ENCODE measurements at regions not wholly inside any gene's neighbourhood (a gene's known extent, or its start where the extent isn't known, plus 50 kb on each side); places are given as distances from the start of the nearest gene placed in this dataset.

- Histone ChIP-seq H2AFZ (ENCODE audit: low read length) (no peak overlapping the region), H3K4me3 (ENCODE audit: low read depth, low read length, poor library complexity, severe bottlenecking) (no peak overlapping the region), H3F3A (ENCODE audit: insufficient read depth, low read length) (no peaks in the 10 kb centered on the region), H3K27me3 (ENCODE audit: insufficient read depth, low read length) (no peaks in the 10 kb centered on the region), H3K27ac (ENCODE audit: low read depth, low read length, poor library complexity, severe bottlenecking) (no peak overlapping the region), H3K4me2 (ENCODE audit: low read length) (no peak overlapping the region), H3K36me3 (ENCODE audit: insufficient read depth, low read length) (no peaks in the 10 kb centered on the region), H3K9me3 (ENCODE audit: low read length) (no peaks in the 10 kb centered on the region), H3K9ac (ENCODE audit: low read length) (no peak overlapping the region), H4K20me1 (ENCODE audit: insufficient read depth, low read length) (no peaks in the 10 kb centered on the region), H3K4me1 (ENCODE audit: insufficient read depth, low read length, severe bottlenecking) (no peaks in the 10 kb centered on the region), H3K79me2 (ENCODE audit: insufficient read depth, low read length) (no peaks in the 10 kb centered on the region), H3K9me2 (ENCODE audit: low read depth, low read length) (no peaks in the 10 kb centered on the region)
- no peak for TF ChIP-seq CTCF (IDR thresholded peaks at IDR 0.05; ENCODE audit: low read length)
- no peak for TF ChIP-seq EZH2 (IDR thresholded peaks at IDR 0.05; ENCODE audit: borderline replicate concordance, low read length)
These were observed 812.7 kb downstream of the CDY2B start for GRCh38 chrY:17067307-17067706.

GRCh38 chrY:17053041-17053440 lies 827.0 kb downstream of the CDY2B start:
- H3K27ac ChIP-seq (ENCODE audit: low read depth, low read length, poor library complexity, severe bottlenecking), result no peak overlapping the region
- H3K4me2 ChIP-seq (ENCODE audit: low read length), result no peak overlapping the region
- no peaks in the 10 kb centered on the region for H3K36me3 ChIP-seq (ENCODE audit: insufficient read depth, low read length)
- TF ChIP-seq CTCF (IDR thresholded peaks at IDR 0.05; ENCODE audit: low read length) (no peak), EZH2 (IDR thresholded peaks at IDR 0.05; ENCODE audit: borderline replicate concordance, low read length) (no peak)
- H2AFZ ChIP-seq (ENCODE audit: low read length), result no peak overlapping the region
- H3K4me3 ChIP-seq (ENCODE audit: low read depth, low read length, poor library complexity, severe bottlenecking), result no peak overlapping the region
- no peak overlapping the region for H3K9ac ChIP-seq (ENCODE audit: low read length)
- H3F3A ChIP-seq (ENCODE audit: insufficient read depth, low read length), result no peaks in the 10 kb centered on the region
- no peaks in the 10 kb centered on the region for H3K79me2 ChIP-seq (ENCODE audit: insufficient read depth, low read length)
- no peaks in the 10 kb centered on the region for H4K20me1 ChIP-seq (ENCODE audit: insufficient read depth, low read length)
- H3K9me3 ChIP-seq (ENCODE audit: low read length), result no peaks in the 10 kb centered on the region
- no peaks in the 10 kb centered on the region for H3K27me3 ChIP-seq (ENCODE audit: insufficient read depth, low read length)
- no peaks in the 10 kb centered on the region for H3K9me2 ChIP-seq (ENCODE audit: low read depth, low read length)
- no peaks in the 10 kb centered on the region for H3K4me1 ChIP-seq (ENCODE audit: insufficient read depth, low read length, severe bottlenecking)

- Histone ChIP-seq H3K9me3 (ENCODE audit: low read length) (no peaks in the 10 kb centered on the region), H3K4me3 (ENCODE audit: low read depth, low read length, poor library complexity, severe bottlenecking) (no peak overlapping the region), H3F3A (ENCODE audit: insufficient read depth, low read length) (no peaks in the 10 kb centered on the region), H3K4me1 (ENCODE audit: insufficient read depth, low read length, severe bottlenecking) (no peaks in the 10 kb centered on the region), H3K27ac (ENCODE audit: low read depth, low read length, poor library complexity, severe bottlenecking) (no peak overlapping the region), H3K27me3 (ENCODE audit: insufficient read depth, low read length) (no peaks in the 10 kb centered on the region), H2AFZ (ENCODE audit: low read length) (no peak overlapping the region), H3K4me2 (ENCODE audit: low read length) (no peak overlapping the region), H4K20me1 (ENCODE audit: insufficient read depth, low read length) (no peaks in the 10 kb centered on the region), H3K36me3 (ENCODE audit: insufficient read depth, low read length) (no peaks in the 10 kb centered on the region), H3K9ac (ENCODE audit: low read length) (no peak overlapping the region), H3K79me2 (ENCODE audit: insufficient read depth, low read length) (no peaks in the 10 kb centered on the region), H3K9me2 (ENCODE audit: low read depth, low read length) (no peaks in the 10 kb centered on the region)
- TF ChIP-seq EZH2 (IDR thresholded peaks at IDR 0.05; ENCODE audit: borderline replicate concordance, low read length), result no peak
- TF ChIP-seq CTCF (IDR thresholded peaks at IDR 0.05; ENCODE audit: low read length), result no peak
These were observed 829.6 kb downstream of the CDY2B start for GRCh38 chrY:17050374-17050773.
